H1 (cell line): ENCODE measurements at regions not wholly inside any gene's neighbourhood (a gene's known extent, or its start where the extent isn't known, plus 50 kb on each side); places are given as distances from the start of the nearest gene placed in this dataset.

Source experiments
- CHD1 ChIP-seq: IDR thresholded peaks from 2 replicates; pipeline ENCODE4 v1.6.1; 2012; ENCODE audit warnings: low read depth, low read length, improper control_type of control experiment
- CHD7 ChIP-seq: fragments of 300-600 bp; sonication (generic); IDR thresholded peaks from 2 replicates; pipeline ENCODE4 v1.7.1; 2012; ENCODE audit warnings: low read length, moderate library complexity, mild to moderate bottlenecking, inconsistent platforms; ENCODE audit not compliant: insufficient replicate concordance
- RXRA ChIP-seq: IDR thresholded peaks from 2 replicates; pipeline ENCODE4 v1.6.1; 2011; ENCODE audit warnings: low read depth, mild to moderate bottlenecking, low read length, moderate library complexity; ENCODE audit not compliant: insufficient read depth
- SIX5 ChIP-seq: IDR thresholded peaks from 2 replicates; pipeline ENCODE4 v1.6.1; 2011; ENCODE audit warnings: mild to moderate bottlenecking, low read depth, low read length
- SP1 ChIP-seq: IDR thresholded peaks from 2 replicates; pipeline ENCODE4 v1.6.1; 2011; ENCODE audit warnings: low read depth, low read length
- YY1 ChIP-seq: IDR thresholded peaks from 2 replicates; pipeline ENCODE4 v1.6.1; 2011; ENCODE audit warnings: low read depth, mild to moderate bottlenecking, low read length

GRCh38 chr22:32307055-32307454 lies 50.6 kb upstream of the RFPL3 start (continued):
- TF ChIP-seq CHD7 (no peak), YY1 (no peak), SP1 (no peak), CHD1 (no peak), SIX5 (no peak), RXRA (no peak)
